HCT116 (cell line): ENCODE measurements at regions not wholly inside any gene's neighbourhood (a gene's known extent, or its start where the extent isn't known, plus 50 kb on each side); places are given as distances from the start of the nearest gene placed in this dataset.

Experiments used
- ATAC-seq: fragments of 200-7000 bp; cut with Tn5 transposase; 2 replicates; pipeline ENCODE4 v1.9.1; 2020; ENCODE audit warnings: mild to moderate bottlenecking, moderate library complexity
- BruUV-seq: library from RNA; stranded (reverse); fragments of 400-500 nt; replicated peaks from 2 replicates; lab custom pipeline; 2021; lab: Mats Ljungman, UMichigan
- CTCF ChIA-PET: fragments of 300-600 bp; sonication (Branson Sonifier 250); formaldehyde crosslinking; loops from one replicate; lab custom pipeline; 2021; ENCODE audit warnings: antibody characterized with exemption; lab: Charles Lee
- POLR2A ChIA-PET: fragments of 300-600, 350-600 bp; sonication (Branson Sonifier 250); formaldehyde crosslinking; loops from one replicate; lab custom pipeline; 2021; ENCODE audit warnings: antibody characterized with exemption; lab: Charles Lee
- RAD21 ChIA-PET, 2 experiments: fragments of 300-600 bp; sonication (Branson Sonifier 250); formaldehyde crosslinking; loops; one replicate each; lab custom pipeline; 2023; ENCODE audit warnings: low total read pairs in 2 of 2; ENCODE audit not compliant: uncharacterized antibody in 2 of 2, unreplicated experiment in 2 of 2, low non-redundant PET in 1 of 2; lab: Charles Lee
- DNase-seq: peaks from one replicate; pipeline ENCODE4 v3.0.0-alpha.2; 2010; ENCODE audit warnings: low read depth, low spot score
- H2AFZ ChIP-seq: fragments of 200-600 bp; shearing (Covaris generic), sonication (generic); 2 replicates; pipeline ENCODE4 v1.6.1; 2017; ENCODE audit warnings: low read depth, mixed run types, mixed read lengths, antibody characterized with exemption, low read length; ENCODE audit not compliant: poor library complexity, severe bottlenecking
- H3K27ac ChIP-seq: 2 replicates; pipeline ENCODE4 v1.5.1; 2012; ENCODE audit warnings: low read depth, low read length
- H3K27me3 ChIP-seq: fragments of 200-600 bp; sonication (generic); 2 replicates; pipeline ENCODE4 v1.6.1; 2016; ENCODE audit warnings: mixed run types, low read length, mixed read lengths; ENCODE audit not compliant: insufficient read depth
- H3K36me3 ChIP-seq, 2 experiments: fragments of 200-500 bp in 1 of 2; fragments of 200-600 bp in 1 of 2; sonication (Bioruptor generic) in 1 of 2; sonication (generic) in 1 of 2; 2 replicates each; pipeline versions ENCODE4 v1.5.1 to v1.6.1; 2014 to 2016; ENCODE audit warnings: low read length in 2 of 2, inconsistent platforms in 1 of 2, mixed read lengths in 1 of 2, mixed run types in 1 of 2; ENCODE audit not compliant: insufficient read depth in 2 of 2, control insufficient read depth in 1 of 2
- H3K4me1 ChIP-seq, 2 experiments: fragments of 200-600 bp in 1 of 2; sonication (generic) in 1 of 2; 2 replicates each; pipeline versions ENCODE4 v1.5.1 to v1.6.1; 2012 to 2017; ENCODE audit warnings: low read length in 2 of 2, inconsistent platforms in 1 of 2, mild to moderate bottlenecking in 1 of 2, mixed read lengths in 1 of 2, mixed run types in 1 of 2, moderate library complexity in 1 of 2; ENCODE audit not compliant: insufficient read depth in 2 of 2, control insufficient read depth in 1 of 2
- H3K4me2 ChIP-seq: fragments of 200-600 bp; sonication (generic); 2 replicates; pipeline ENCODE4 v1.6.1; 2017; ENCODE audit warnings: mixed run types, low read length, mixed read lengths
- H3K4me3 ChIP-seq, 2 experiments: fragments of 200-600 bp in 1 of 2; sonication (generic) in 1 of 2; replicated peaks in 1 of 2; 2 replicates each; pipeline ENCODE4 v1.5.1; 2011 to 2016; ENCODE audit warnings: low read length in 2 of 2, control low read depth in 1 of 2, low read depth in 1 of 2, mild to moderate bottlenecking in 1 of 2, mixed read lengths in 1 of 2, mixed run types in 1 of 2
- H3K79me2 ChIP-seq: fragments of 200-600 bp; sonication (generic); 2 replicates; pipeline ENCODE4 v1.6.1; 2017; ENCODE audit warnings: mild to moderate bottlenecking, mixed run types, low read length, moderate library complexity, mixed read lengths; ENCODE audit not compliant: insufficient read depth
- H3K9ac ChIP-seq: fragments of 200-600 bp; sonication (generic); 2 replicates; pipeline ENCODE4 v1.6.1; 2016; ENCODE audit warnings: low read length, mixed read lengths
- H3K9me2 ChIP-seq: fragments of 200-600 bp; sonication (generic), shearing (Covaris generic); 2 replicates; pipeline ENCODE4 v1.6.1; 2017; ENCODE audit warnings: mixed run types, mild to moderate bottlenecking, moderate library complexity; ENCODE audit not compliant: insufficient read depth
- H3K9me3 ChIP-seq, 2 experiments: fragments of 200-500 bp in 1 of 2; fragments of 200-600 bp in 1 of 2; sonication (Bioruptor generic) in 1 of 2; sonication (generic) in 1 of 2; 2 replicates each; pipeline ENCODE4 v1.6.1; 2014 to 2017; ENCODE audit warnings: low read length in 2 of 2, mixed read lengths in 2 of 2, inconsistent platforms in 1 of 2, low read depth in 1 of 2, mild to moderate bottlenecking in 1 of 2, mixed run types in 1 of 2, moderate library complexity in 1 of 2; ENCODE audit not compliant: control insufficient read depth in 1 of 2, insufficient read depth in 1 of 2
- H4K20me1 ChIP-seq: fragments of 200-600 bp; sonication (generic), shearing (Covaris generic); 2 replicates; pipeline ENCODE4 v1.6.1; 2017; ENCODE audit warnings: mixed run types, mild to moderate bottlenecking, moderate library complexity; ENCODE audit not compliant: insufficient read depth
- CBX3 ChIP-seq: IDR thresholded peaks from 2 replicates; pipeline ENCODE4 v1.6.1; 2012; ENCODE audit warnings: low read depth
- EGR1 ChIP-seq: IDR thresholded peaks from 2 replicates; pipeline ENCODE4 v1.6.1; 2012; ENCODE audit warnings: low read depth
- ELF1 ChIP-seq: IDR thresholded peaks from 2 replicates; pipeline ENCODE4 v1.6.1; 2012; ENCODE audit warnings: low read depth, borderline replicate concordance
- EZH2 ChIP-seq: fragments of 200-600 bp; sonication (generic); IDR thresholded peaks from 2 replicates; pipeline ENCODE4 v1.6.1; 2017; ENCODE audit warnings: antibody characterized with exemption, mixed run types
- POLR2A ChIP-seq: IDR thresholded peaks from 2 replicates; pipeline ENCODE4 v1.7.0; 2011; ENCODE audit warnings: borderline replicate concordance; ENCODE audit not compliant: insufficient read depth, insufficient read length; ENCODE audit errors: extremely low read depth
- SIN3A ChIP-seq: IDR thresholded peaks from 2 replicates; pipeline ENCODE4 v1.6.1; 2012; ENCODE audit warnings: low read depth
- SP1 ChIP-seq: IDR thresholded peaks from 2 replicates; pipeline ENCODE4 v1.6.1; 2012; ENCODE audit warnings: low read depth
- YY1 ChIP-seq: IDR thresholded peaks from 2 replicates; pipeline ENCODE4 v1.6.1; 2011; ENCODE audit warnings: low read length, low read depth, moderate library complexity, mild to moderate bottlenecking; ENCODE audit not compliant: insufficient replicate concordance; ENCODE audit errors: extremely low read depth
- intact Hi-C: fragments of 100-400 bp; cut with micrococcal nuclease; formaldehyde crosslinking; loops from 2 replicates; pipeline ENCODE4 v1.10.0; 2022
- TF ChIP-seq, protein P1 (sequence below): IDR thresholded peaks from 2 replicates; pipeline ENCODE4 v1.6.1; 2012
- TF ChIP-seq, protein P2 (sequence below): IDR thresholded peaks from 2 replicates; pipeline ENCODE4 v1.6.1; 2011; ENCODE audit warnings: mild to moderate bottlenecking, low read length, moderate library complexity; ENCODE audit not compliant: insufficient replicate concordance; ENCODE audit errors: extremely low read depth

DNA sequence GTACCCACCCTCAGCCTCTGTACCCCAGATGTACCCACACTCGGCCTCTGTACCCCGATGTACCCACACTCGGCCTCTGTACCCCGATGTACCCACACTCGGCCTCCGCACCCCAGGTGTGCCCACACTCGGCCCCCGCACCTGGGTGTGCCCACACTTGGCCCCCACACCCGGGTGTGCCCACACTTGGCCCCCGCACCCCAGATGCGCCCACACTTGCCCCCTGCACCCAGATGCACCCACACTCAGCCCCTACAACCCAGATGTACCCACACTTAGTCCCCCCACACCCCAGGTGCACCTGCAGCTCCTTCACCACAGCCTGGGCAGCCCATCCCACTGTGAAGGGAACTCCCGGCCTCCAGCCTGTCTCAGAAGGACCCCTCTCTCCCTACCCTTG lies 69.7 kb downstream of the PEX11G start:
- Histone ChIP-seq H3K79me2 (peaks cover 40% of the 10 kb centered on the region), H3K4me3 (no peak overlapping the region), H3K36me3 (peaks cover 0 to 3% of the 10 kb centered on the region in 2 experiments; a peak in 1 of 4 replicates), H2AFZ (no peak overlapping the region), H3K9me2 (no peaks in the 10 kb centered on the region), H4K20me1 (no peaks in the 10 kb centered on the region), H3K4me1 (peaks cover 45 to 46% of the 10 kb centered on the region in 2 experiments), H3K9me3 (no peaks in the 10 kb centered on the region), H3K27me3 (no peaks in the 10 kb centered on the region), H3K9ac (no peak overlapping the region), H3K4me2 (no peak overlapping the region), H3K27ac (no peak overlapping the region)
- DNase-seq (no peak), ATAC-seq (no peak)
- RAD21 ChIA-PET, result no interaction called here
- TF ChIP-seq CBX3, result no peak
- no peak for TF ChIP-seq POLR2A
- TF ChIP-seq YY1, result no peak
- TF ChIP-seq, protein P1, sequence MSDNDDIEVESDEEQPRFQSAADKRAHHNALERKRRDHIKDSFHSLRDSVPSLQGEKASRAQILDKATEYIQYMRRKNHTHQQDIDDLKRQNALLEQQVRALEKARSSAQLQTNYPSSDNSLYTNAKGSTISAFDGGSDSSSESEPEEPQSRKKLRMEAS, result no peak
- TF ChIP-seq ELF1, result no peak
- POLR2A ChIA-PET, result no interaction called here
- intact Hi-C loops, result no loop called here
- no TSS peak for BruUV-seq
- CTCF ChIA-PET, result no interaction called here

- DNase-seq, result no peak
- H3K27ac ChIP-seq, result no peak overlapping the region
- H3K9me2 ChIP-seq, result no peaks in the 10 kb centered on the region
- intact Hi-C loops, result no loop called here
- H3K4me1 ChIP-seq, result peaks cover 49 to 54% of the 10 kb centered on the region in 2 experiments
- TF ChIP-seq SIN3A (no peak), EZH2 (no peak), SP1 (no peak), EGR1 (no peak)
- TF ChIP-seq, protein P1, result no peak
- TF ChIP-seq, protein P2, sequence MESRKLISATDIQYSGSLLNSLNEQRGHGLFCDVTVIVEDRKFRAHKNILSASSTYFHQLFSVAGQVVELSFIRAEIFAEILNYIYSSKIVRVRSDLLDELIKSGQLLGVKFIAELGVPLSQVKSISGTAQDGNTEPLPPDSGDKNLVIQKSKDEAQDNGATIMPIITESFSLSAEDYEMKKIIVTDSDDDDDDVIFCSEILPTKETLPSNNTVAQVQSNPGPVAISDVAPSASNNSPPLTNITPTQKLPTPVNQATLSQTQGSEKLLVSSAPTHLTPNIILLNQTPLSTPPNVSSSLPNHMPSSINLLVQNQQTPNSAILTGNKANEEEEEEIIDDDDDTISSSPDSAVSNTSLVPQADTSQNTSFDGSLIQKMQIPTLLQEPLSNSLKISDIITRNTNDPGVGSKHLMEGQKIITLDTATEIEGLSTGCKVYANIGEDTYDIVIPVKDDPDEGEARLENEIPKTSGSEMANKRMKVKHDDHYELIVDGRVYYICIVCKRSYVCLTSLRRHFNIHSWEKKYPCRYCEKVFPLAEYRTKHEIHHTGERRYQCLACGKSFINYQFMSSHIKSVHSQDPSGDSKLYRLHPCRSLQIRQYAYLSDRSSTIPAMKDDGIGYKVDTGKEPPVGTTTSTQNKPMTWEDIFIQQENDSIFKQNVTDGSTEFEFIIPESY, result no peak
- TF ChIP-seq, all 23 proteins: peak for 0
- Histone ChIP-seq H3K36me3 (peaks cover 0 to 3% of the 10 kb centered on the region in 2 experiments; a peak in 1 of 4 replicates), H3K27me3 (no peaks in the 10 kb centered on the region), H2AFZ (no peak overlapping the region), H3K79me2 (peaks cover 37% of the 10 kb centered on the region), H3K4me3 (no peak overlapping the region), H3K4me2 (no peak overlapping the region), H3K9me3 (no peaks in the 10 kb centered on the region), H3K9ac (no peak overlapping the region), H4K20me1 (no peaks in the 10 kb centered on the region)
- no peak for ATAC-seq
- RAD21 ChIA-PET, result no interaction called here
- CTCF ChIA-PET, result no interaction called here
- POLR2A ChIA-PET, result no interaction called here
- no TSS peak for BruUV-seq
Observed at GRCh38 chr19:7419777-7420439, 68.9 kb downstream of the PEX11G start.
